Breast epithelium (tissue), 4 donors: ENCODE measurements at regions not wholly inside any gene's neighbourhood (a gene's known extent, or its start where the extent isn't known, plus 50 kb on each side); places are given as distances from the start of the nearest gene placed in this dataset.

Experiments
- DNase-seq, 2 donors: peaks; one replicate each; pipeline ENCODE4 v3.0.0-alpha.2; 2019; ENCODE audit warnings: low spot score in 2 of 2
- H3K27ac ChIP-seq, 2 donors: fragments of 200-600 bp; sonication (generic) in 1 of 2; one replicate each; pipeline ENCODE4 v1.5.1; 2016 to 2019; ENCODE audit warnings: mild to moderate bottlenecking in 1 of 2
- H3K27me3 ChIP-seq, 2 donors: fragments of 200-600 bp; sonication (generic) in 1 of 2; one replicate each; pipeline versions ENCODE4 v1.5.1 to v1.6.0; 2017 to 2019; ENCODE audit warnings: control low read depth in 1 of 2, mild to moderate bottlenecking in 1 of 2
- H3K36me3 ChIP-seq: fragments of 200-600 bp; one replicate; pipeline ENCODE4 v1.5.1; 2019
- H3K4me1 ChIP-seq, 2 donors: fragments of 200-600 bp; sonication (generic); one replicate each; pipeline ENCODE4 v1.5.1; 2016 to 2019; ENCODE audit warnings: control low read depth in 1 of 2
- H3K4me3 ChIP-seq, 3 donors: fragments of 200-600 bp; sonication (generic); 1 replicate in 2 of 3; 2 replicates in 1 of 3; pipeline ENCODE4 v1.5.1; 2016 to 2019; ENCODE audit warnings: mild to moderate bottlenecking in 3 of 3, moderate library complexity in 2 of 3
- H3K9me3 ChIP-seq, 2 donors: fragments of 200-600 bp; sonication (generic) in 1 of 2; one replicate each; pipeline ENCODE4 v1.5.1; 2016 to 2019; ENCODE audit warnings: control low read depth in 1 of 2
- CTCF ChIP-seq, 3 donors: fragments of 450-650 bp; IDR thresholded peaks; one replicate each; pipeline ENCODE4 v1.5.1; 2016 to 2017; ENCODE audit warnings: antibody characterized with exemption in 3 of 3, mild to moderate bottlenecking in 3 of 3, moderate library complexity in 3 of 3
- POLR2A ChIP-seq: fragments of 450-650 bp; IDR thresholded peaks from one replicate; pipeline ENCODE4 v1.6.1; 2016; ENCODE audit warnings: antibody characterized with exemption, mild to moderate bottlenecking, moderate library complexity
- POLR2AphosphoS5 ChIP-seq, 3 donors: sonication (generic); formaldehyde crosslinking; IDR thresholded peaks; one replicate each; pipeline ENCODE4 v1.6.1; 2017; ENCODE audit warnings: antibody characterized with exemption in 3 of 3
- intact Hi-C: fragments of 100-400 bp; cut with DNase I; formaldehyde crosslinking; loops from one replicate; pipeline ENCODE4 v1.15.1; 2023; ENCODE audit warnings: low total_unique reads

GRCh38 chr13:87100431-87100830, 570.7 kb upstream of the SLITRK5 start:
- TF ChIP-seq POLR2AphosphoS5 (IDR thresholded peaks at IDR 0.05): no peak
- no peak for TF ChIP-seq POLR2A
- no peak for TF ChIP-seq CTCF (IDR thresholded peaks at IDR 0.05)
- Histone ChIP-seq H3K4me1 (no peaks in the 10 kb centered on the region), H3K36me3 (no peaks in the 10 kb centered on the region), H3K27me3 (no peaks in the 10 kb centered on the region), H3K4me3 (no peak overlapping the region), H3K9me3 (no peaks in the 10 kb centered on the region), H3K27ac (no peak overlapping the region)
- intact Hi-C loops: no loop called here
- DNase-seq: no peak

- no peaks in the 10 kb centered on the region for H3K9me3 ChIP-seq
- no peaks in the 10 kb centered on the region for H3K4me1 ChIP-seq
- no peaks in the 10 kb centered on the region for H3K27me3 ChIP-seq
- no peak overlapping the region for H3K27ac ChIP-seq
- DNase-seq: no peak
- TF ChIP-seq POLR2AphosphoS5 (IDR thresholded peaks at IDR 0.05) (no peak), POLR2A (no peak), CTCF (IDR thresholded peaks at IDR 0.05) (no peak)
- intact Hi-C loops: no loop called here
- no peaks in the 10 kb centered on the region for H3K36me3 ChIP-seq
- no peak overlapping the region for H3K4me3 ChIP-seq
Measured at GRCh38 chr13:87107651-87108050, 563.5 kb upstream of the SLITRK5 start.

- Histone ChIP-seq H3K27me3 (no peaks in the 10 kb centered on the region), H3K4me3 (no peak overlapping the region), H3K27ac (no peak overlapping the region), H3K4me1 (no peaks in the 10 kb centered on the region), H3K9me3 (no peaks in the 10 kb centered on the region), H3K36me3 (no peaks in the 10 kb centered on the region)
- intact Hi-C loops: no loop called here
- TF ChIP-seq POLR2A (no peak), POLR2AphosphoS5 (IDR thresholded peaks at IDR 0.05) (no peak), CTCF (IDR thresholded peaks at IDR 0.05) (no peak)
- DNase-seq: no peak
Measured at GRCh38 chr13:87120476-87120875, 550.7 kb upstream of the SLITRK5 start.

GRCh38 chr13:87122551-87122950, 548.6 kb upstream of the SLITRK5 start:
- Histone ChIP-seq H3K27ac (no peak overlapping the region), H3K27me3 (no peaks in the 10 kb centered on the region), H3K4me3 (no peak overlapping the region), H3K36me3 (no peaks in the 10 kb centered on the region), H3K9me3 (no peaks in the 10 kb centered on the region), H3K4me1 (no peaks in the 10 kb centered on the region)
- DNase-seq: no peak
- intact Hi-C loops: no loop called here
- TF ChIP-seq POLR2AphosphoS5 (IDR thresholded peaks at IDR 0.05) (no peak), CTCF (IDR thresholded peaks at IDR 0.05) (no peak), POLR2A (no peak)

- Histone ChIP-seq H3K27ac (no peak overlapping the region), H3K4me3 (no peak overlapping the region), H3K9me3 (no peaks in the 10 kb centered on the region), H3K36me3 (no peaks in the 10 kb centered on the region), H3K4me1 (no peaks in the 10 kb centered on the region), H3K27me3 (no peaks in the 10 kb centered on the region)
- no peak for DNase-seq
- TF ChIP-seq CTCF (IDR thresholded peaks at IDR 0.05) (no peak), POLR2AphosphoS5 (IDR thresholded peaks at IDR 0.05) (no peak), POLR2A (no peak)
- intact Hi-C loops: no loop called here
Measured at GRCh38 chr13:87123987-87124784, 547.0 kb upstream of the SLITRK5 start.
